ENCODE measurements at regions not wholly inside any gene's neighbourhood (a gene's known extent, or its start where the extent isn't known, plus 50 kb on each side); places are given as distances from the start of the nearest gene placed in this dataset.
"Not testable (repeated sequence)": the region's sequence is repeated elsewhere in the genome, so short reads cannot be mapped to it uniquely, and the experiment has no call there.

DNA sequence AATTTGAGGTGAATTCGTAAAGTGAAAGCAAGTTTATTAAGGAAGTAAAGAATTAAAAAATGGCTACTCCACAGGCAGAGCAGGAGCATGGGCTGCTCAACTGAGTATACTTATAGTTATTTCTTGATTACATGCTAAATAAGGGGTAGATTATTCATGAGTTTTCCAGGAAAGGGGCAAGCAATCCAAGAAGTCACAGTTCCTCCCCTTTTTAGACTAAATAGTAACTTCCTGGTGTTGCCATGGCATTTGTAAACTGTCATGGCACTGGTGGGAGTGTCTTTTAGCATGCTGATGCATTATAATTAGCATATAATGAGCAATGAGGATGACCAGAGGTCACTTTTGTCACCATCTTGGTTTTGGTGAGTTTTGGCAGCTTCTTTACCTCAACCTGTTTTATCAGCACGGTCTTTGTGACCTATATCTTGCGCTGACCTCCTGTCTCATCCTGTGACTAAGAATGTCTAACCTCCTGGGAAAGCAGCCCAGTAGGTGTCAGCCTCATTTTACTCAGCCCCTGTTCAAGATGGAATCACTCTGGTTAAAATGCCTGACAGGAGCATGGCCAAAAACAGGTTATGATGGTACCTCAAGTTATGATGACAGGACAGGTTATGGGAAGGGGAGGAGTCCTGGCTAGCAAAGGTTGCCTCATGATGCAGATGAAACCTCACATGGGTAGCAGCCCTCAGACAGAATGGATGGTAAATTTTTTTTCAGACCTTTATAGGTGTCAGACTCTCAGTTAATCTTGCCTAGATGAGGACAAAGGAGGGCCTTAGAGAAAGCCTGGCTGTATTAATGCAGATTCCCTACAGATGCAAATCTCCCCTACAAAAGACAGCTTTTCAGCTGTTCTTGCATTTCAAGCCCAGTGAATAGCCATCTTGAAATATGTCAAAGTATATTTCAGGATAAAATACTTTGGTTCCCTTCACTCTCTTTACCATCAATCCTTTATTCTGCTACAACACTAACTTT lies 49.7 kb downstream of the SIPA1L2 start:
- DNase-seq (ENCODE audit: extremely low read depth, low read depth), result no peak

DNA sequence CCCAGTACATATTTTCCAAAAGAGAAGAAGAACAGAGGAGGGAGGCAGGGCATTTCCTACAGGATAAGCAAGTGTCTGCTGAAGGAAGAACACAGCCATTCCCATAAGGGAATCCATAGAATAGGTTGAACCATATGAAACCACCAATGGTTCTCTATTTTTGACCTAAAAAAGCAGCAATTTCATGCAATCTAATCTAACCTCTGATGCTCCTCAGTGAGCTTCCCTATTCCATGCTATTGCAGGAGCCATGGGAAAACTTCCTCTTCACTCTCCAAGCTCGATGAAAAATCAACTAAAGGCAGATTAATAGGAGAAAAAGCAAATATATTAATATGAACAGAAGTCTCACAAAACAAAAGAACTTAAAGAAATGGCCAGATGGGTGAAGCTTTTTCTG lies 50.5 kb downstream of the SIPA1L2 start:
- DNase-seq (ENCODE audit: extremely low read depth, low read depth), result no peak

DNA sequence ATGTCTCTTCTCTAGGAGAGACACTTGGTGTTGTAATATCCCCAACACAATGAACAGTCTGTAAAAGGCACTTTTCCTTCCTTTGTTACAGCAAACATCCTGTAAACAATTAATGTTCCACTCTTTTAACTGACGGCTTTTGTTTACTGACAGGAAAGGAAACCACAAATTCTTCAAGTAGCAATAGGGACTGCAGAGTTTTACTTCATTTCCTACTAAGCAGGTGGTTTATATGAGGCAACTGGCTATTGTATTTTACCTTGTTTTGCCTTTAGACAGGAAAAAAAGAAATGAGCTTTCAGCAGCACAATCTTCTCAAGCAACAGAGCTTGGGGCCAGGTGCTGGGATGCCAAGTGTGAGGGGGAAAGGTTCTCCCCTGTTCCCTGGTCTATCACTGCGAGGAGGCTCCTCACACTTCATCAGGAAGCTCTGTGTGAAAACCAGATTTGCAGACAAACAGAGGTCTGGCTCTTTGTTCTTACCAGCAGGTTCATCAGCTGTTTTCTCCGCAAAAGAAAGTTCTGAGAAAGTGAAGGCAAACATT lies 51.2 kb downstream of the SIPA1L2 start:
- DNase-seq (ENCODE audit: extremely low read depth, low read depth), result no peak

DNA sequence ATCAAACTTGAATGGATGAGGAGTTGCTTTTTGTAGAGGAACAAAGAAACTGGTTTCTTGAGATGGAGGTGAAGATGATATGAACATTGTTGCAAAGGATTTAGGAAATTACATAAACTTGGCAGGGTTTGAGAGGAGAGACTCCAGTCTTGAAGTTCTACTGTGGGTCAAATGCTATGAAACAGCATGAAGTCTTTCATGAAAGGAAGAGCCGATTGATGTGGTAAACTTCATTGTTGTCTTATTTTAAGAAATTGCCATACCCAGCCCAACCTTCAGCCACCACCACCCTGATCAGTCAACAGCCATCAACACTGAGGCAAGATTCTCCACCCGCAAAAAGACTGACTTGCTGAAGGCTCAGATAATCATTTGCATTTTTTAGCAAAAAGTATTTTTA lies 52.2 kb downstream of the SIPA1L2 start:
- no peak for DNase-seq (ENCODE audit: extremely low read depth, low read depth)

DNA sequence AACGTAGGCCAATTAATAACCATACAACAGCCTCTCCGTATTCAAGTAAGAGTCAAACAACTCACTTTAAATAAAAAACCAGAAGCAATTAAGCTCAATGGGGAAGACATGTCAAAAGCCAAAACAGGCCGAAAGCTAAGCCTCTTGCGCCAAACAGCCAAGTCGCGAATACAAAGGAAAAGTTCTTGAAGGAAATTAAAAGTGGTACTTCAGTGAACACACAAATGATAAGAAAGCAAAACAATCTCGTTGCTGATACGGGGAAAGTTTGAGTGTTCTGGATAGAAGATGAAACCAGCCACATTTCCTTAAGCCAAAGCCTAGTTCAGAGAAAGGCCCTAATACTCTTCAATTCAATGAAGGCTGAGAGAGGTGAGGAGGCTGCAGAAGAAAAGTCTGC lies 53.4 kb downstream of the SIPA1L2 start:
- DNase-seq (ENCODE audit: extremely low read depth, low read depth), result no peak

DNA sequence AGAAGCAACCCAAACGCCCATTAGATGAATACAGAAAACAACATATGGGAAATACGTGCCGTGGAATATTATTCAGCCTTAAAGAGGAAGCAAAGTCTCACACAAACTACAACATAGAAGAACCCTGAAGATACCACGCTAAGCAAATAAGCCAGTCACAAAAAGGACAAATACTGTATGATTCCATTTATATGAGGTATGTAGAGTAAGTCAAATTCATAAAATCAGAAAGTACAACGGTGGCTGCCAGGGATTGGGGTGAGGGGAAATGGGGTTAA lies 54.2 kb downstream of the SIPA1L2 start:
- no peak for DNase-seq (ENCODE audit: extremely low read depth, low read depth)

DNA sequence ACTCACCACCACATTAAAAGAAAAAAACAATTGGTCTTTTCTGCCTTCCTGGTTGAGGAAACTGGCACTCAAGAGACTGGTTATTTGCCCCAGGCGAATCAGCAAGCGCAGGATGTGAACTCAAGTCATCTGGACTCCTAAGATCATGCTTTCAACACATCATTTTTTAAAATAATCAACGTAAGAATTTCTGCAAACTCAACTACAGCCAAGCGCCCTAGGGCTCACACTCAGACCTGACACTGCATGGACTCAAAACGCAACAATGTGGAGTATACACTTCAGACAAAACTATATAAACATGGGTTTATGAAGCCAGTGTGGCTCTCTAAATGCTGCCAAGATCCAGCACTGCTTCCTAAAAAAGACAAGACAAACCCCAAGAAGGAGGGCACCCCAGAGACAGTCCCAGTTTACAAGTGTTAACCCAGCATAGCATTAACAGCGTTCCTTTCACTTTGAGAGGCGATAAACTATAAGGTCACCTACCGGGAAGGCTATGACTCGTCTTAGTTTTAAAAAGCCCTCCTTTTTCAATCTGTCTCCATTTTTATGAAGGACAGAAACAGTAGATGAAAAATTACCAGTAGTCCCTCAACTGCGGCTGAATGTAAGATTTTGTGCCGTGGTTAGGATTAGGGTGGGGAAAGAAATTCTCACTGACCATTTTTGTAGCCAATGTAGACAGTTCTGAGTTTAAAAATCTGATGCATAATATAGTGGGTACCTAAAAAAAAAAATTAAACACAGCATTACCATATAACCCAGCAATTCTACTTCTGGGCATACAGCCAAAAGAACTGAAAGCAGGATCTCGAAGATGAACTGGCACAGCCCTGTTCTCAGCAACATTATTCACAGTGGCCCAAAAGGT lies 54.8 kb downstream of the SIPA1L2 start:
- DNase-seq (ENCODE audit: extremely low read depth, low read depth), result peak; percentile 49

DNA sequence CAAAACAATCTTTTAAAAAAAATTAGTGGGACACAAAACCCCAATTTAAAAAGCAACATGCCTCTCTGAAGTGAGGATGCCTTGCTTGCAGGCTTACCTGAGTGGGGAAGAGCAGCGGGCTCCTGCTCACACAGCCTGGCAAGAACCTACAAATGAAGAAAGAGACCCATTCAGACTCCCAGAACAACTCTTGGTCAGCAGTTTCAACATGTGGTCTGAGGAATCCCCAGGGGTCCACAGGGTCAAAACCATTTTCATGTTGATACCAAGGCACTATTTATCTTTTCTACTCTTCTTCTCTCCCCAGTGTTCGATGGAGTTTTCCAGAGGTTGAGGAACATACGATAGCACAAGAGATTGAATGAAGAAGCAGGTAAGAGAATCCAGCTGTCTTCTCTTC lies 55.9 kb downstream of the SIPA1L2 start:
- DNase-seq (ENCODE audit: extremely low read depth, low read depth), result no peak

DNA sequence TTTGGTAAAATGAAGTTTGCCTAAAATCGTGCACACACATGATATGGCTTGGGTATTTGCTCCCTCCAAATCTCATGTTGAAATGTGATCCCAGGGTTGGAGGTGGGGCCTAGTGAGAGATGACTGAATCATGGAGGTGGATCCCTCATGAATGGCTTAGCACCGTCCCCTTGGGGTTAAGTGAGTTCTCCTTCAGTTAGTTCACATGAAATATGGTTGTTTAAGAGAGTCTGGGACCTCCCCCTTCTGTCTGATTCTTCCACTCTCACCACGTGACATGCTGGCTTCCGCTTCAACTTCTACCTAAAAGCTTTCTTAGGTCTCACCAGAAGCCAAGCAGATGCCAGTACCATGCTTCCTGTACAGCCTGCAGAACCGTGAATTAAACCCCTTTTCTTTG lies 58.4 kb downstream of the SIPA1L2 start:
- no peak for DNase-seq (ENCODE audit: extremely low read depth, low read depth)

DNA sequence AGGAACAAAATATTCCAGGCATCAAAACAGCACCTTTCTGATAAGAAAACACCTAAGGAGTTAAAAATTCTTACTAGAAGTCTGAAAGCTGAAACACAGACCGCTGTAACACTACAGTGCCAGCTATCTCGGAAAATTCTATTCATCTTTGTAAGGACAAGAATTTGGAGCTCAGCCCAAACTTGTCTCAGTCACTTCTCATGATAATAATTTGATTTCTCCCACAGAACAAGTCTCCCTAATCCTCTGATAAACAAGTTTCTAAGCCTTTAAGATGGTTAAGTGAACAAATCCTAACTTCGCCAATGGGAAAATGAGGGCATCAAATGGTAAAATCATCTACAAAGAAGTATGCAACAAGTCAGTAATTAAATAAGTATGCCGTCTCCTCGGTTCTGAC lies 59.9 kb downstream of the SIPA1L2 start:
- DNase-seq (ENCODE audit: extremely low read depth, low read depth), result no peak

DNA sequence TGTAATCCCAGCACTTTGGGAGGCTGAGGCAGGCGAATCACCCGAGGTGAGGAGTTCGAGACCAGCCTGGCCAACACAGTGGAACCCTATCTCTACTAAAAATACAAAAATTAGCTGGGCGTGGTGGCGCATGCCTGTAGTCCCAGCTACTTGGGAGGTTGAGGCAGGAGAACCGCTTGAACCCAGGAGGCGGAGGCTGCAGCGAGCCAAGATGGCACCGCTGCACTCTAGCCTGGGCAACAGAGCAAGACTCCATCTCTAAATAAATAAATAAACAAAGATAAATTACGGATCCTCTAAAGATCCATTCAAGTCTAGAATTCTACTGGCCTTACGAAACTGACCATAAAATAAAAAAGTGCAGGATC lies 60.4 kb downstream of the SIPA1L2 start:
- not testable (repeated sequence) for DNase-seq (ENCODE audit: extremely low read depth, low read depth)

DNA sequence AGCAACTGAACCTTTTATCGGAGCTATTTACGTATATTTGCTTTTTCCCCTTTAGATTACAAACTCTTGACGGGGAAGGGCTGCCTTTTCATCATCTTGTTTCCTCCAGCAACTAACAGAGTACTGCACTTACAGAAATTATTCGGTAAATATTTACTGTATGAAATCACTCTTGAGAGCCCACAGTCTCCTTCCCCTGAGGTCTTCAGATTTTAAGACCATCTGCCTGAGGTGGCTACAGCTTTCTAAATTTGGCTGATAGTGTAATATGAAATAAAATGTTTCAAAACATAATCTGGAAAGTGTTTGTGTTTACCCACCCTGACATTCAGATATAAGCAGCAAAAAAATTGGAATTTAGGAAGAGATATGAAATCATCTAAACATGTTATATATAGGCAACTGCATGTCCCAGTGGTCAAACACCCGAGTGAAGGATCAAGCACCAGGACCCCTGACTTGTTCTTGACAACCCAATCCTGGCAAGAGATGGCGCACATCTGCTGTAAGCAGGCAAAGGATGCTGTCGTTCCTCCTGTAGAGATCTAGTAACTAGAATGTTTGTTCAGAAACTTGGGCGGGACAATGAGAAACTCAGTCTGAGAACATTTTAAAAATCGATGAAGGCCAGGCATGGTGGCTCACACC lies 60.9 kb downstream of the SIPA1L2 start:
- DNase-seq (ENCODE audit: extremely low read depth, low read depth), result no peak

DNA sequence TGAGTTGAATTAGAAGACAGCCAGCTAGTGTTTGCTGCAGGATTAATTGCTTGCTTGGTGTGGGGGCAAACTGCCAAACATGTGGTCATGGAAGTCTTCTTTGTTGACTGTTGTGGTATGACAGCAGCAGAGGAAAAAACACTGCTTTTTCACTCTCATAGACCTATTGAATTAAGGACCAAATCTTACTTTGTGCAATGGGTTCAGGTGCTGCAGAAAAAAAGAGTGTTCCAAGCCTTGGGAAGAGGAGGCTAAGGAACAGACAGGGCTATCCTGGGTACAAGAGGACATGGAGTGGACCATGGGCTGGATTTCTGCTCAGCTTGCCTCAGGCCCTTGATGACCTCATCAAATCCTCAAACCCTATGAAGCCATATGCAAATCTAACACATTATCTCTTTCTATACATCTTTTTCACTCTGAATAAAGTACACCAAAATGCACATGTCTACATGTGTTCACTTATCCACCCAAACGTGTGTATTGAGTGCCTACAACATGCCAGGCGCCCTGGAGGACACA lies 61.5 kb downstream of the SIPA1L2 start:
- no peak for DNase-seq (ENCODE audit: extremely low read depth, low read depth)

DNA sequence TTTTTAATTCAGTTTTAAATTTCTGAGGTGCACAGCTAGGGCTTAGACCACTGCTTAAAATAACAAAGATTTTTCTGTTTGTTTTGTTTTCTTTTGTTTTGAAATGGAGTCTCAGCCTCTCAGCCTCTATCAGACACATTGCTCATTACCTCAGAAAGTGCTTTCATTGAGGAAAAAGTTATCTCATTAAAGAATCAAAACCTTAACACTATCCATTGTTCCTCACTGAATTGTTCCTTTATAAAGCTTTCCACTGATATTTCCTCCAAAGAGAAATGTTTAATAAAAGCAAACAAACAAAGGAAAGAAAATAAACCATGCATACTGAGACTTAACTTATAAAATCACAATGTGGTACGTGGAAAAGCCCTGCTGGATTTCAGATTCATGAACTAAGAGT lies 63.8 kb downstream of the SIPA1L2 start:
- no peak for DNase-seq (ENCODE audit: extremely low read depth, low read depth)

DNA sequence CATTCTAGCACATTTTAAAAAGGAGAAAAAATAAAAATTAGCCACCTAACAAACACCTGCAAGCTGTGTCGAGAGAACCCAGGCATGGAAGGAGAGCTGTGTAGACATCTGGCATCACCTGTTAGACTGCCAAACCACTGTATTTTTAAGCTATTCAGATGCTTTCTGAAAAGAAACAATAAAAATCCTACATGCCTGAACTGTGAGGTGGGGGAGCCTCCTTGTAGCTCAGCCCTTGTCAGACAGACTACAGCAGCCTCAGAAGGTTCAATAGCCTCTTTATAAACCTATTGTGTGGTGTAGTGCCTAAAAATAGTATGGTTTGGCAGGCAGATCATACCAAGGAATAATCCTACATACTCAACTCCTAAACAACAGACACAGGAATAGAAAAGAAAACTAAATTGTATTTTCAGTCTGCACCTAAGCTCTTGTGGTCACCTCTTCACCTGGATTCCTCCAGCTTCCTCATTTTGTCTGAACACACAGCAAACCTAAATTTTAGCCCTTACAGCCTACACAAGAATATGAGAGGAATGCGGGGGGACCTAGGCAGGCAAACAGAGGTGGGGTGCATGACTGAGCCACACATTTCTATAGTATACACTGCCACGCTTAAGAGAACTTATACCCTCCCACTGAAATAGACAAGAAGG lies 67.0 kb downstream of the SIPA1L2 start:
- DNase-seq (ENCODE audit: extremely low read depth, low read depth), result no peak

DNA sequence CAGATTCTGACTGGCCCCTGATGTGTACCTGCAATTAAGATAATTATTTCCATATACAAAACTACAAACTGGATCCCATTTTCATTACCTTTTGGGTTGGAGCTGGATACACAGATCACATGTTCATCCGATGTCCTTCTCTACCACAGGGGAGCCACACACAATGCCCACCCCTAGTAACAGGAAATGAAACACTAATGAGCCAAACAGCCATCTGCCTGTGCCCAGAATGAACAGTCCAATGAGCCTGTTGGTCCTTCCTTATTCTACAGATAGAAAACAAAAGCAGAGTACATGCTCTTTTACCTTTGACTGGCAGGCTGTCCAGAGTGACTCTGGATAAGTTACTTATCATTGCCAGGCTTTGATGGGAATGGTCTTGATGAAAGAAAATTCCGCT lies 68.6 kb downstream of the SIPA1L2 start:
- no peak for DNase-seq (ENCODE audit: extremely low read depth, low read depth)

DNA sequence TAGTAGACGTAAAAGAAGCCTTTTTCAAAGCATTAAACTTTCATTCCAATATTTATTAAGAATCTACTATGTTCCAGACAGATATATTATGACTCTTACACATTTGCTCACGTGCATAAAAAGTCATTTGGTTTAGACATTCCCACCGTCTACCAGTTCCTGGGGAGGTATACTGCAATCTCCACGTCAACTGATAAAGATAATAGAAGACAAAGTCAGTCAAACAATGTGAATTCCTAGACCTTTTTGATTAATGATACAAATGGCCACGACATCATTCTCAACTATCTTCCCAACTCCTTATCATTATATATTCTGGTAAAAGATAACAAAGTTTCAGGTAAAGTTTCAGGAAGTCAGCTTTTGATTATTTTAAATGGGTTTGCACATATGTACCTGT lies 69.0 kb downstream of the SIPA1L2 start:
- DNase-seq (ENCODE audit: extremely low read depth, low read depth), result no peak

DNA sequence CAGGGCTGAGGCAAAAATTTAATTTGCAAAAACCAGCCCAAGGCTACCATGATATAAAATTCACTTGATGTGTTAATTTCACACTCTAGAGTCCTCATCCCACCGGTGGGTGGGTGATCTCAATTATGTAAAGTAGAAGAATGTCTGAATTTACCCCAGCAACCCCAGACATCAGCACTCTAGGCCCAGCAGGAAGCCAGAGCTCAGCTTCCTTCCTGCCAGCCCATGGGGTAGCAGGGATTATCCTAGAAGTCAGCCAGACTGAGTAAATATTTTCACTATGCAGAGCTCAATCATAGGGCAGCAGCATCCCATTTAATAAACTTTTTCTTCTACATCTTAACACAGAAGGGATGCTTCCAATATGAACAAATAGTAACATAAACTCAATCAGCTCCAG lies 71.0 kb downstream of the SIPA1L2 start:
- no peak for DNase-seq (ENCODE audit: extremely low read depth, low read depth)

DNA sequence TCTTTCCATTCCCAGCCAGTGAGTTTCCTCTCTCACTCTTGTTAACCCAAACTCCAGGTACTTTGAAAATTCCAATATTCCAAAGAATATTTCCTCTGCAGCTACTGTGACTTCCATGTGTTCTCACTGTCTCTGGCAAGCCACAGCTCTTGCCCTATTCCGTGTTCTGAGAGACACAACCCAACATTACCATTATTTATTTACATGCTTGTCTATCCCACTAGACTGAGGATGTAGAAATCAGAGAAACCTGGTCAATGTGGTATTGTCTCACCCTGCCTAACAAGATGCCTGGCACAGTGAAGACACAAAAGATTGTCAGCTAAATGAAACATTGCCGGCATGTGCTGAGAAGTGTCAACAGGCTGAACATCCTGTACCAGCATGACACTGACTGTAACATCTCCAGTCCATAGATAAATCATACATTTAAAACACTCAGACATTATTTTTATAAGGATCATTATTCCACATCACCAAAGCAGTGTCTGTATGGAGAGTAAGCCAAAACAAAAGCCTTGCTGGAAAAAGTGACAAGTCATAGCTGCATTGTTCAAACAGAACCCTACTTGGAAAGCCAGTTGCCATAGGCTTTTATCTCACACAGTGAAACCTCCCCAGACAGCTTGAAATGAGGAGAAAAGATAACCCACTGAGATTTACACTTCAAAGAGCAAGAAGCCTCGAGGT lies 72.3 kb downstream of the SIPA1L2 start:
- DNase-seq (ENCODE audit: extremely low read depth, low read depth), result no peak

DNA sequence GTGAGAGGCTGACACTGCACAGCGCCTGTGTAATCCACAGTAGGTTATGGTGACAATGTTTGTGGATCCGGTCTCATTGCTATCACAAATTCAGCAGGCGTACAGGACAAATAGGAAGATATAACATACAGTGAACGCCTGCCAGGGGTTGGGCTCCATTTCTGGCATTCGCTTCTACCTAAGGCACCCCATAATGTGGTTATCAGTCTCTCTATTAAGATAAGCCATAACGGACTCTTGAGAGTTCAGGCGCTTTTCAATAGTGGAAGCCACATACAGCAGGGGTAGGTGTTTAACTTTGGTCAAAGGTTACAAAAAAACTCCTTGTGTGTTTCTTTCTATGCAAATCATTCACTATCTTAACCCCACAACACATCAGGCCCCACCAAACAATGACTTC lies 72.8 kb downstream of the SIPA1L2 start:
- no peak for DNase-seq (ENCODE audit: extremely low read depth, low read depth)
